Neural cell (in vitro differentiated cells): ENCODE measurements at regions not wholly inside any gene's neighbourhood (a gene's known extent, or its start where the extent isn't known, plus 50 kb on each side); places are given as distances from the start of the nearest gene placed in this dataset.

Experiments used
- REST ChIP-seq: IDR thresholded peaks from 2 replicates; pipeline ENCODE4 v1.6.1; 2012; ENCODE audit warnings: borderline replicate concordance
- TF ChIP-seq, protein P1 (sequence below): fragments of 450-650 bp; IDR thresholded peaks from 2 replicates; pipeline ENCODE4 v1.5.1; 2014; ENCODE audit warnings: antibody characterized with exemption, mild to moderate bottlenecking, moderate library complexity; ENCODE audit not compliant: poor library complexity, severe bottlenecking

DNA sequence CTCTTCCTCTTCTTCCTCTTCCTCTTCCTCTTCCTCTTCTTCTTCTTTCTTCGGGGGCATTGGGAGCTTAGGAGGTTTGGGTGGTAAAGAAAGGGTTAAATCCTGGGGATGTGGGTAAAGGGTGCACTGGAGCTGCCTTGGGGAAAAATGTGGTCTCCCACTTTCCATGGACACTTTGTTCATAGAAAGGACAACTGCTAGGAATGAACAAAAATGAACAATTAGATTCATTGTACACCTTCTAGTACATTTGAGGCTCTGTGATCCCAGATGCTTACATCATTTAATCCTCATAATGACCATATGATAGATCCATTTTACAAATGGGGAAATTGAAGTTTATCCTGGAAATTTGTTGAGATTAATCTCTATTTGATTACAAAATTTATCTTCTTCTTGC is 699.7 kb downstream of the TUSC7 start:
- TF ChIP-seq, protein P1, sequence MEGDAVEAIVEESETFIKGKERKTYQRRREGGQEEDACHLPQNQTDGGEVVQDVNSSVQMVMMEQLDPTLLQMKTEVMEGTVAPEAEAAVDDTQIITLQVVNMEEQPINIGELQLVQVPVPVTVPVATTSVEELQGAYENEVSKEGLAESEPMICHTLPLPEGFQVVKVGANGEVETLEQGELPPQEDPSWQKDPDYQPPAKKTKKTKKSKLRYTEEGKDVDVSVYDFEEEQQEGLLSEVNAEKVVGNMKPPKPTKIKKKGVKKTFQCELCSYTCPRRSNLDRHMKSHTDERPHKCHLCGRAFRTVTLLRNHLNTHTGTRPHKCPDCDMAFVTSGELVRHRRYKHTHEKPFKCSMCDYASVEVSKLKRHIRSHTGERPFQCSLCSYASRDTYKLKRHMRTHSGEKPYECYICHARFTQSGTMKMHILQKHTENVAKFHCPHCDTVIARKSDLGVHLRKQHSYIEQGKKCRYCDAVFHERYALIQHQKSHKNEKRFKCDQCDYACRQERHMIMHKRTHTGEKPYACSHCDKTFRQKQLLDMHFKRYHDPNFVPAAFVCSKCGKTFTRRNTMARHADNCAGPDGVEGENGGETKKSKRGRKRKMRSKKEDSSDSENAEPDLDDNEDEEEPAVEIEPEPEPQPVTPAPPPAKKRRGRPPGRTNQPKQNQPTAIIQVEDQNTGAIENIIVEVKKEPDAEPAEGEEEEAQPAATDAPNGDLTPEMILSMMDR = no peak
- TF ChIP-seq REST = no peak
